ENCODE measurements at regions not wholly inside any gene's neighbourhood (a gene's known extent, or its start where the extent isn't known, plus 50 kb on each side); places are given as distances from the start of the nearest gene placed in this dataset.

DNA sequence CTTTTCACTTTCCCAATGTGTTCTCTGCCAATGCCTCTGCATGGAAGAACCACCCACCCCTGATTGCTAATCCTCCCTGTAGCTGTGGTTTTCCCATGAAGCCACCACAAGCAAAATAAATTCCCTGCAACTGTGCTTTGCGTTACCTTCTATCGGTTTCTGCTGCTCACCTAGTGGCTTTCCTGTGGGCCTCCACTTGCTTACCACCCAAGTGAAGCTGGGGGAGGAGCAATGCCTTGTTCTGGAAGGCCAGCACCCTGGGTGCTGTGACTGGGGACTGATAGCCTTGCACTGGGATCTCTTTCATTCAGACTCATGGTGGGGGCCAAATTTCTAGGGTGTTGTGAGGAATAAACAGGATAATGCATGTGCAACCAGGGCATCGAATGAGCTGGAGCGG lies 56.3 kb upstream of the GDNF start:
- no peak for DNase-seq
- in situ Hi-C loops (cut with MboI; ENCODE audit: low pct_unique_long_range_greater_than_20kb, low sequenced_read_pairs) = no loop called here

DNA sequence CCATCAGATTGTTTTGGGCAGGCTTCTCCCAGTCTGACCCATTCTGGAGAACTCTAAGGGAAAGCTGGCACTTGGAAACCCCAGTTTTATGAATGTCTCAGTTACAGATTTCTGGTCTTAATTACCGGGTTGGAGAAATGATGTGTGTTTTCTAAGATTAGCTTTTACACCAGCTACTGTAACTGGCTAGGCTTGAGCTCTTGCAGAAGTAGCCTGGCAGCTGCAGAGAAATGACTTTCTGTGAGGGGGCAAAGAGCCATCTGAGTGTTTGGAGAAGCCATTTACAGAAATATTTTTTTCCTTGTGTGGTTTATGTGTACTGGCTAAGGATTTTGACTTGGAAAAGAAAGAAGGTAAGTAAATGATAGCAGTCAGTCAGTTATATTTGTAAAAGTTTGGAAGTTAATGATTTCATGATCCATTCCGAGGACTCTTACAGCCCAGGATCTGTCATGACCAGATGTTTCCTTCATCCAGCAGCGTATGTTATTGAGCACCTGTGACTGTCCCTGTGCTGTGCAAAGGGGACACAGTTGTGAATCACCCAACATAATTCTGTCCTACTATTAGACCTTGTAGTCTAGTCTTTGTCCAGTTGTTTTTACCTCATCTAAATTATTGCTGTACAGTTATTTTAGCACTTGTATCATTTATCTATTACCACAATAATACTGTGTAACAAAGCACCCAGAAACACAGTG lies 53.7 kb upstream of the GDNF start:
- in situ Hi-C loops (cut with MboI; ENCODE audit: low pct_unique_long_range_greater_than_20kb, low sequenced_read_pairs) = no loop called here
- DNase-seq = no peak

DNA sequence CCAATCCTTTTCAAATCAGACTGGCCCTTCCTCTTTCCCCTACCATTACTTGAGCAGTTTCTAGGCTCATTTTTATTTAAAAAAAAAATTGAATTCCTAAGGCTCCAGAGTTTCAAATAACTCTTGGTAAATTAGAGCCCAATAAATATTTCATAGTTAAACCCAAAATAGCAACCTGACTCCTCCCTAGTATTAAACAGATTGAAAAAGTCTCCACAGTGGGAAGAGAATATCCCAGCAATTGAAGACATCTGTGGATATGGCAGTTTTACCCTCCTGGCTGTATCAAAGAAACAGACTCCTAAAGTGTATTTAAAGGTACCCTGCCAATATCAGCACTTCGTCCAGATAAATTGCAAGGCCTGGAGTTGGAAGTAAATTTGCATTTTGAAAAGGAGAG lies 52.7 kb upstream of the GDNF start:
- DNase-seq = no peak
- in situ Hi-C loops (cut with MboI; ENCODE audit: low pct_unique_long_range_greater_than_20kb, low sequenced_read_pairs) = no loop called here

DNA sequence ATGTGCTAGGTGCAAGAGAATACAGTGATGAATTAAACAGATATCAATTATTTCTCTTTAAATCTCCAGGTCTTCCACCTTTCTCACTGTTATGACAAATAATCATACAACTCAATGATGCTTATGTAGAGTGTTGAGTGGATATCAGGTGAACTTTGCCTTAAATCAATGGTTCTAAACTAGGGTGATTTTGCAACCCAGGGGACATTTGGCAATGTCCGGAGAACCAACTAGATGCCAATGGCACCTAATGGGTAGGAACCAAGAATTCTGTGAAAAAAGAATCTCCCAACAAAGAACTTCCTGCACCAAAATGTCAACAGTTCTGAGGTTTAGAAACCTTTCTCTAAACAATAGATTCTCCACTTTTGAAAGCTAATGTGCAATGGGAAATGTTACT lies 52.0 kb upstream of the GDNF start:
- no peak for DNase-seq
- in situ Hi-C loops (cut with MboI; ENCODE audit: low pct_unique_long_range_greater_than_20kb, low sequenced_read_pairs) = no loop called here

DNA sequence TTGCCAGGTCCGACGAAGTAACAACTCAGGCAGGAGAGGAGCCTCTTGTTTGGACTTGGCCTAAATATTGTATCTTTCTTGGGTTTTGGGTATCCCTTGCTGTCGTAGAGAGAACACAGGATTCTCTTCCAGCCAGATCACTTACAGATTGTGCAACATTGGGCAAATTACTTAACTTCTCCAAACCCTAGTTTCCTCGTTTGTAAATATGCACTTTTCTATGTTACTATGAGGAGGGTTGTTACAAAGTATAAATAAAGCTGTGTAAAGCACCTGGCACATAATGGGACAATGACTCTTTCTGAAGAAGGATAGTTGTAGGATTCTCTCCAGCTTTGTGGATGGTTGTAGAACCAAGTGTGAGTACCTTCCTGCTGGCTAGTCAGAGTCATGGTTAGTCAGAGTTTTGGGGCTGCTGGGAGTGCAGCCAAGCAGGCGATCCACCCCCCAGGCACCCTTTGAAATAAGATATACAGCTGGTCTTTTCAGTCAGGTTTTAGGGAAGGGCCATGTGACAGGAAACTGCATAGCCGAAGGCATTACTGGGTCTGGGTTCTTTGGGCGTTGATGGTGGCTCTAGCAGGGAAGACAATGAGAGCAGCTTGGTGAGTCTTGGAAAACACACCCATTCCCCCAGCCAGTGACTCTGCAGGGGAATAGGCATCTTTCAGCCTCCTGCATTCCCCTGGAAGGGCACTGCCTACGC lies 49.9 kb upstream of the GDNF start:
- DNase-seq = no peak

More for the DNA sequence above, 49.9 kb upstream of the GDNF start:
- in situ Hi-C loops (cut with MboI; ENCODE audit: low pct_unique_long_range_greater_than_20kb, low sequenced_read_pairs) = no loop called here
